ENCODE measurements at regions not wholly inside any gene's neighbourhood (a gene's known extent, or its start where the extent isn't known, plus 50 kb on each side); places are given as distances from the start of the nearest gene placed in this dataset.

DNA sequence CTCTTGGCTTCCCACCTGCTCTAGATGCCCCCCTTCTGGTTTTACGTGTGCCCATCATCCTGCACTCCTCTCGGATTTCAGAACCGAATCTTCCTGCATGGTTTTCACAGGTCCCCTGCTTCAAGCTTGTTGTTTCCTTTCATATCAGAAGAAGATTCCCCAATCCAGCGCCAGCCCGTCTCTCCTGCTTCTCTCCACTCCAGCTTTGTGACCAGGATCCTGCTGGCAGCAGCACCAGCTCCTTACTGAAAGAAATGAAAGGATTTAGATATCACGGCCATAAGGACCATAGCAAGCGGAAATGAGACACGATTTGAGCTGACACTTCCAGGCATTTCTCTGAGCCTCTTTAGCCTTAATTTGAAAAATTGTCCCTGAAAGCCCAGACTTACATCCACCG lies 180.3 kb upstream of the UBE3A start:
- Mint-ChIP-seq H3K36me3 (no peaks in the 10 kb centered on the region), H3K4me3 (no peak overlapping the region), H3K27ac (no peak overlapping the region), H3K4me1 (no peaks in the 10 kb centered on the region), H3K27me3 (ENCODE audit: low read depth in 3 of 3) (peaks cover 0 to 2% (median 0%) of the 10 kb centered on the region in 3 donors), H3K9me3 (peaks cover 19 to 43% (median 33%) of the 10 kb centered on the region in 7 donors)
- H3K4me2 ChIP-seq (replicated peaks; ENCODE audit: extremely low read depth, low read length, poor library complexity, severe bottlenecking): no peak overlapping the region
- H3K79me2 ChIP-seq (ENCODE audit: insufficient read depth, low read length): no peaks in the 10 kb centered on the region
- no peak overlapping the region for H3K4me3 ChIP-seq (replicated peaks in 1 of 3; ENCODE audit: low read depth in 2 of 3, low read length in 3 of 3)
- TF ChIP-seq, protein P1, sequence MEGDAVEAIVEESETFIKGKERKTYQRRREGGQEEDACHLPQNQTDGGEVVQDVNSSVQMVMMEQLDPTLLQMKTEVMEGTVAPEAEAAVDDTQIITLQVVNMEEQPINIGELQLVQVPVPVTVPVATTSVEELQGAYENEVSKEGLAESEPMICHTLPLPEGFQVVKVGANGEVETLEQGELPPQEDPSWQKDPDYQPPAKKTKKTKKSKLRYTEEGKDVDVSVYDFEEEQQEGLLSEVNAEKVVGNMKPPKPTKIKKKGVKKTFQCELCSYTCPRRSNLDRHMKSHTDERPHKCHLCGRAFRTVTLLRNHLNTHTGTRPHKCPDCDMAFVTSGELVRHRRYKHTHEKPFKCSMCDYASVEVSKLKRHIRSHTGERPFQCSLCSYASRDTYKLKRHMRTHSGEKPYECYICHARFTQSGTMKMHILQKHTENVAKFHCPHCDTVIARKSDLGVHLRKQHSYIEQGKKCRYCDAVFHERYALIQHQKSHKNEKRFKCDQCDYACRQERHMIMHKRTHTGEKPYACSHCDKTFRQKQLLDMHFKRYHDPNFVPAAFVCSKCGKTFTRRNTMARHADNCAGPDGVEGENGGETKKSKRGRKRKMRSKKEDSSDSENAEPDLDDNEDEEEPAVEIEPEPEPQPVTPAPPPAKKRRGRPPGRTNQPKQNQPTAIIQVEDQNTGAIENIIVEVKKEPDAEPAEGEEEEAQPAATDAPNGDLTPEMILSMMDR (IDR thresholded peaks at IDR 0.05): no peak
- H3K27me3 ChIP-seq (ENCODE audit: control insufficient read depth in 2 of 2, insufficient read depth in 2 of 2, low read length in 2 of 2): no peaks in the 10 kb centered on the region
- WGBS (ENCODE audit: insufficient coverage): 86% methylated on average over 5 of the region's 9 CpGs
- H3K36me3 ChIP-seq (replicated peaks in 1 of 2; ENCODE audit: control insufficient read depth in 1 of 2, insufficient read depth in 2 of 2, low read length in 2 of 2): no peaks in the 10 kb centered on the region
- DNase-seq: no peak
- no peaks in the 10 kb centered on the region for H4K20me1 ChIP-seq (ENCODE audit: insufficient read depth, low read length)
- peaks cover 28 to 41% of the 10 kb centered on the region in 2 donors for H3K9me3 ChIP-seq (replicated peaks in 1 of 2; ENCODE audit: control insufficient read depth in 1 of 2, insufficient read depth in 1 of 2, low read length in 2 of 2)
- no peak overlapping the region for H3K27ac ChIP-seq (ENCODE audit: low read depth in 1 of 2, low read length in 2 of 2)
- H3K4me1 ChIP-seq (ENCODE audit: control insufficient read depth in 1 of 2, insufficient read depth in 2 of 2, low read length in 2 of 2): no peaks in the 10 kb centered on the region
- intact Hi-C loops (cut with micrococcal nuclease): no loop called here
- H2AFZ ChIP-seq (ENCODE audit: insufficient read depth, low read depth, low read length, poor library complexity, severe bottlenecking): no peak overlapping the region
- H3K9ac ChIP-seq (ENCODE audit: insufficient read depth, low read length, poor library complexity, severe bottlenecking): no peak overlapping the region

DNA sequence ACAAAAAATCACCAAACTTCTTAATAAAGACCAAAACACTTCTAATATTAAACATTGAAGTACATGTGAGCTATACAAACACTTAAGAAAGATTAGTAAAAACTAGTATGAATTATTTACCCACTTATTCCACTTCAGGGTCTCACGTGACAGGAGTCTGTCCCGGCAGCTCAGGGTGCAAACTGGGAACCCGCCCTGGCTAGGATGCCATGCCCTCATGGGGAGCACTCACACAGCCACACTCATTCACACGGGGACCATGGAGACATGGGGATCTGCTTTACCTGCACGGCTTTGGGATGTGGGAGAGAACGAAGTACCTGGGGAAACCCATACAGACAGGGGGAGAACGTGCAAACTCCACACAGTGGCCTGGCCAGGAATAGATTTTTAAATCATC lies 179.3 kb upstream of the UBE3A start:
- H3K27ac ChIP-seq (ENCODE audit: low read depth in 1 of 2, low read length in 2 of 2): no peak overlapping the region
- no peaks in the 10 kb centered on the region for H3K4me1 Mint-ChIP-seq
- no peaks in the 10 kb centered on the region for H3K79me2 ChIP-seq (ENCODE audit: insufficient read depth, low read length)
- no peaks in the 10 kb centered on the region for H4K20me1 ChIP-seq (ENCODE audit: insufficient read depth, low read length)
- H3K36me3 ChIP-seq (replicated peaks in 1 of 2; ENCODE audit: control insufficient read depth in 1 of 2, insufficient read depth in 2 of 2, low read length in 2 of 2): no peaks in the 10 kb centered on the region
- H3K4me3 ChIP-seq (replicated peaks in 1 of 3; ENCODE audit: low read depth in 2 of 3, low read length in 3 of 3): no peak overlapping the region
- H3K4me2 ChIP-seq (replicated peaks; ENCODE audit: extremely low read depth, low read length, poor library complexity, severe bottlenecking): no peak overlapping the region
- H3K9ac ChIP-seq (ENCODE audit: insufficient read depth, low read length, poor library complexity, severe bottlenecking): no peak overlapping the region
- peaks cover 14 to 43% (median 31%) of the 10 kb centered on the region in 7 donors for H3K9me3 Mint-ChIP-seq
- TF ChIP-seq, protein P1 (IDR thresholded peaks at IDR 0.05): no peak
- peaks cover 0 to 2% (median 0%) of the 10 kb centered on the region in 3 donors for H3K27me3 Mint-ChIP-seq (ENCODE audit: low read depth in 3 of 3)
- no peak overlapping the region for H3K4me3 Mint-ChIP-seq
- H3K36me3 Mint-ChIP-seq: no peaks in the 10 kb centered on the region
- H3K27me3 ChIP-seq (ENCODE audit: control insufficient read depth in 2 of 2, insufficient read depth in 2 of 2, low read length in 2 of 2): no peaks in the 10 kb centered on the region
- intact Hi-C loops (cut with micrococcal nuclease): no loop called here
- no peaks in the 10 kb centered on the region for H3K4me1 ChIP-seq (ENCODE audit: control insufficient read depth in 1 of 2, insufficient read depth in 2 of 2, low read length in 2 of 2)
- DNase-seq: no peak
- H3K9me3 ChIP-seq (replicated peaks in 1 of 2; ENCODE audit: control insufficient read depth in 1 of 2, insufficient read depth in 1 of 2, low read length in 2 of 2): peaks cover 35 to 40% of the 10 kb centered on the region in 2 donors
- WGBS (ENCODE audit: insufficient coverage): 87% methylated on average over 3 of the region's 7 CpGs
- no peak overlapping the region for H3K27ac Mint-ChIP-seq
- H2AFZ ChIP-seq (ENCODE audit: insufficient read depth, low read depth, low read length, poor library complexity, severe bottlenecking): no peak overlapping the region

All from CD14-positive monocyte (primary cell).